ENCODE measurements at regions not wholly inside any gene's neighbourhood (a gene's known extent, or its start where the extent isn't known, plus 50 kb on each side); places are given as distances from the start of the nearest gene placed in this dataset.

- no peak for TF ChIP-seq CTCF (IDR thresholded peaks at IDR 0.05; ENCODE audit: insufficient read depth, low read length, missing control alignments)
- CTCF ChIA-PET, result no interaction called here
- DNase-seq (ENCODE audit: low read depth, low spot score), result no peak
- POLR2A ChIA-PET, result no interaction called here
- H3K4me3 ChIP-seq (ENCODE audit: low read depth, low read length), result no peak overlapping the region
These were observed 395.4 kb upstream of the THRB start for GRCh38 chr3:24890012-24890411.

GRCh38 chr3:24899373-24899772 lies 404.7 kb upstream of the THRB start:
- no peak overlapping the region for H3K4me3 ChIP-seq (ENCODE audit: low read depth, low read length)
- ChIA-PET CTCF (no interaction called here), POLR2A (no interaction called here)
- TF ChIP-seq CTCF (IDR thresholded peaks at IDR 0.05; ENCODE audit: insufficient read depth, low read length, missing control alignments), result no peak
- no peak for DNase-seq (ENCODE audit: low read depth, low spot score)

- H3K4me3 ChIP-seq (ENCODE audit: low read depth, low read length), result no peak overlapping the region
- POLR2A ChIA-PET, result no interaction called here
- TF ChIP-seq CTCF (IDR thresholded peaks at IDR 0.05; ENCODE audit: insufficient read depth, low read length, missing control alignments), result no peak
- DNase-seq (ENCODE audit: low read depth, low spot score), result no peak
- CTCF ChIA-PET, result no interaction called here
These were observed 405.4 kb upstream of the THRB start for GRCh38 chr3:24899901-24900603.

GRCh38 chr3:24905266-24905665 lies 410.6 kb upstream of the THRB start:
- ChIA-PET CTCF (no interaction called here), POLR2A (no interaction called here)
- H3K4me3 ChIP-seq (ENCODE audit: low read depth, low read length), result no peak overlapping the region
- no peak for DNase-seq (ENCODE audit: low read depth, low spot score)
- no peak for TF ChIP-seq CTCF (IDR thresholded peaks at IDR 0.05; ENCODE audit: insufficient read depth, low read length, missing control alignments)

GRCh38 chr3:24907106-24907505 lies 412.5 kb upstream of the THRB start:
- CTCF ChIA-PET, result interaction anchor here (1.1 kb wide), 1 partner anchor 8 kb away, joined by 3 read pairs; no protein-coding TSS in a partner anchor

GRCh38 chr3:24911076-24911475 lies 416.4 kb upstream of the THRB start:
- ChIA-PET POLR2A (no interaction called here), CTCF (no interaction called here)
- no peak overlapping the region for H3K4me3 ChIP-seq (ENCODE audit: low read depth, low read length)
- no peak for TF ChIP-seq CTCF (IDR thresholded peaks at IDR 0.05; ENCODE audit: insufficient read depth, low read length, missing control alignments)
- no peak for DNase-seq (ENCODE audit: low read depth, low spot score)

More at GRCh38 chr3:24907106-24907505, 412.5 kb upstream of the THRB start:
- POLR2A ChIA-PET, result no interaction called here
- no peak for DNase-seq (ENCODE audit: low read depth, low spot score)
- no peak overlapping the region for H3K4me3 ChIP-seq (ENCODE audit: low read depth, low read length)
- no peak for TF ChIP-seq CTCF (IDR thresholded peaks at IDR 0.05; ENCODE audit: insufficient read depth, low read length, missing control alignments)

All from AG04449 (cell line).